Central memory CD8-positive, alpha-beta T cell (primary cell): ENCODE measurements at regions not wholly inside any gene's neighbourhood (a gene's known extent, or its start where the extent isn't known, plus 50 kb on each side); places are given as distances from the start of the nearest gene placed in this dataset.

Experiments
- ATAC-seq: fragments of 150-1000 bp; cut with Tn5 transposase; replicated peaks from 2 replicates; pipeline ENCODE4 v1.10.0; 2022; ENCODE audit warnings: mild to moderate bottlenecking, moderate FRiP score, moderate number of reproducible peaks; ENCODE audit not compliant: poor library complexity, severe bottlenecking; ENCODE audit errors: extremely low read depth
- DNase-seq, 2 donors: peaks; one replicate each; pipeline ENCODE4 v3.0.0; 2021; ENCODE audit warnings: low spot score in 2 of 2
- H3K27ac Mint-ChIP-seq: one replicate; pipeline ENCODE4 v1.8.0; 2022; ENCODE audit warnings: low read depth, mild to moderate bottlenecking, moderate library complexity, mixed read lengths
- H3K27me3 Mint-ChIP-seq: one replicate; pipeline ENCODE4 v1.8.0; 2022; ENCODE audit warnings: mixed read lengths
- H3K36me3 Mint-ChIP-seq: one replicate; pipeline ENCODE4 v1.8.0; 2022; ENCODE audit warnings: mild to moderate bottlenecking, moderate library complexity, mixed read lengths; ENCODE audit not compliant: insufficient read depth
- H3K4me1 Mint-ChIP-seq: one replicate; pipeline ENCODE4 v1.8.0; 2022; ENCODE audit warnings: mixed read lengths
- H3K4me3 Mint-ChIP-seq: one replicate; pipeline ENCODE4 v1.8.0; 2022; ENCODE audit warnings: mild to moderate bottlenecking, moderate library complexity, mixed read lengths
- H3K9me3 Mint-ChIP-seq: one replicate; pipeline ENCODE4 v1.8.0; 2022; ENCODE audit warnings: mixed read lengths

GRCh38 chr16:73875996-73876690, 420.5 kb upstream of the PSMD7 start:
- Mint-ChIP-seq H3K27ac (no peak overlapping the region), H3K27me3 (no peaks in the 10 kb centered on the region), H3K4me1 (no peaks in the 10 kb centered on the region), H3K36me3 (no peaks in the 10 kb centered on the region), H3K4me3 (no peak overlapping the region), H3K9me3 (no peaks in the 10 kb centered on the region)
- ATAC-seq, result no peak
- no peak for DNase-seq

GRCh38 chr16:73874324-73874723, 422.3 kb upstream of the PSMD7 start:
- Mint-ChIP-seq H3K4me3 (no peak overlapping the region), H3K4me1 (no peaks in the 10 kb centered on the region), H3K9me3 (no peaks in the 10 kb centered on the region), H3K27me3 (no peaks in the 10 kb centered on the region), H3K36me3 (no peaks in the 10 kb centered on the region), H3K27ac (no peak overlapping the region)
- ATAC-seq (no peak), DNase-seq (no peak)

- no peak overlapping the region for H3K27ac Mint-ChIP-seq
- H3K9me3 Mint-ChIP-seq, result no peaks in the 10 kb centered on the region
- ATAC-seq (no peak), DNase-seq (no peak)
- H3K4me1 Mint-ChIP-seq, result no peaks in the 10 kb centered on the region
- H3K4me3 Mint-ChIP-seq, result no peak overlapping the region
- H3K27me3 Mint-ChIP-seq, result no peaks in the 10 kb centered on the region
- H3K36me3 Mint-ChIP-seq, result no peaks in the 10 kb centered on the region
Observed at GRCh38 chr16:73873643-73874042, 423.0 kb upstream of the PSMD7 start.

- H3K4me3 Mint-ChIP-seq, result no peak overlapping the region
- no peak for ATAC-seq
- peaks cover 3% of the 10 kb centered on the region for H3K9me3 Mint-ChIP-seq
- H3K36me3 Mint-ChIP-seq, result no peaks in the 10 kb centered on the region
- no peaks in the 10 kb centered on the region for H3K4me1 Mint-ChIP-seq
- no peaks in the 10 kb centered on the region for H3K27me3 Mint-ChIP-seq
- no peak overlapping the region for H3K27ac Mint-ChIP-seq
- no peak for DNase-seq
Observed at GRCh38 chr16:73872856-73873255, 423.8 kb upstream of the PSMD7 start.

GRCh38 chr16:73871088-73871733, 425.4 kb upstream of the PSMD7 start:
- no peaks in the 10 kb centered on the region for H3K27me3 Mint-ChIP-seq
- H3K27ac Mint-ChIP-seq, result no peak overlapping the region
- peaks cover 6% of the 10 kb centered on the region for H3K9me3 Mint-ChIP-seq
- DNase-seq (no peak), ATAC-seq (no peak)
- no peaks in the 10 kb centered on the region for H3K4me1 Mint-ChIP-seq
- H3K4me3 Mint-ChIP-seq, result no peak overlapping the region
- H3K36me3 Mint-ChIP-seq, result no peaks in the 10 kb centered on the region

GRCh38 chr16:73869126-73869525, 427.5 kb upstream of the PSMD7 start:
- H3K27ac Mint-ChIP-seq, result no peak overlapping the region
- H3K4me1 Mint-ChIP-seq, result no peaks in the 10 kb centered on the region
- no peaks in the 10 kb centered on the region for H3K27me3 Mint-ChIP-seq
- H3K9me3 Mint-ChIP-seq, result peaks cover 8% of the 10 kb centered on the region
- H3K4me3 Mint-ChIP-seq, result no peak overlapping the region
- DNase-seq, result no peak
- no peaks in the 10 kb centered on the region for H3K36me3 Mint-ChIP-seq
- ATAC-seq, result no peak

- H3K4me1 Mint-ChIP-seq, result no peaks in the 10 kb centered on the region
- H3K4me3 Mint-ChIP-seq, result no peak overlapping the region
- no peaks in the 10 kb centered on the region for H3K36me3 Mint-ChIP-seq
- no peaks in the 10 kb centered on the region for H3K27me3 Mint-ChIP-seq
- ATAC-seq (no peak), DNase-seq (no peak)
- peaks cover 12% of the 10 kb centered on the region for H3K9me3 Mint-ChIP-seq
- no peak overlapping the region for H3K27ac Mint-ChIP-seq
Observed at GRCh38 chr16:73864868-73865267, 431.7 kb upstream of the PSMD7 start.

- no peaks in the 10 kb centered on the region for H3K36me3 Mint-ChIP-seq
- H3K4me1 Mint-ChIP-seq, result no peaks in the 10 kb centered on the region
- no peaks in the 10 kb centered on the region for H3K9me3 Mint-ChIP-seq
- no peak for ATAC-seq
- DNase-seq, result no peak
- H3K27ac Mint-ChIP-seq, result no peak overlapping the region
- H3K27me3 Mint-ChIP-seq, result no peaks in the 10 kb centered on the region
- H3K4me3 Mint-ChIP-seq, result no peak overlapping the region
Observed at GRCh38 chr16:73858326-73858725, 438.3 kb upstream of the PSMD7 start.

GRCh38 chr16:73853968-73854367, 442.6 kb upstream of the PSMD7 start:
- H3K27ac Mint-ChIP-seq, result no peak overlapping the region
- H3K36me3 Mint-ChIP-seq, result peaks cover 2% of the 10 kb centered on the region
- H3K4me1 Mint-ChIP-seq, result no peaks in the 10 kb centered on the region
- no peak overlapping the region for H3K4me3 Mint-ChIP-seq
- no peaks in the 10 kb centered on the region for H3K27me3 Mint-ChIP-seq
- DNase-seq, result no peak
- ATAC-seq, result no peak
- no peaks in the 10 kb centered on the region for H3K9me3 Mint-ChIP-seq

- H3K4me3 Mint-ChIP-seq, result no peak overlapping the region
- H3K27ac Mint-ChIP-seq, result no peak overlapping the region
- ATAC-seq (no peak), DNase-seq (no peak)
- no peaks in the 10 kb centered on the region for H3K4me1 Mint-ChIP-seq
- no peaks in the 10 kb centered on the region for H3K9me3 Mint-ChIP-seq
- no peaks in the 10 kb centered on the region for H3K27me3 Mint-ChIP-seq
- H3K36me3 Mint-ChIP-seq, result peaks cover 2% of the 10 kb centered on the region
Observed at GRCh38 chr16:73852561-73852960, 444.1 kb upstream of the PSMD7 start.

GRCh38 chr16:73848993-73849392, 447.6 kb upstream of the PSMD7 start:
- H3K4me3 Mint-ChIP-seq, result no peak overlapping the region

GRCh38 chr16:73847090-73847489, 449.5 kb upstream of the PSMD7 start:
- H3K4me3 Mint-ChIP-seq, result no peak overlapping the region
- no peak overlapping the region for H3K27ac Mint-ChIP-seq
- no peak for DNase-seq
- H3K4me1 Mint-ChIP-seq, result no peaks in the 10 kb centered on the region
- ATAC-seq, result no peak
- peaks cover 2% of the 10 kb centered on the region for H3K36me3 Mint-ChIP-seq
- H3K9me3 Mint-ChIP-seq, result peaks cover 6% of the 10 kb centered on the region
- H3K27me3 Mint-ChIP-seq, result no peaks in the 10 kb centered on the region

More at GRCh38 chr16:73848993-73849392, 447.6 kb upstream of the PSMD7 start:
- Mint-ChIP-seq H3K36me3 (peaks cover 2% of the 10 kb centered on the region), H3K27me3 (no peaks in the 10 kb centered on the region), H3K27ac (no peak overlapping the region), H3K4me1 (no peaks in the 10 kb centered on the region), H3K9me3 (peaks cover 6% of the 10 kb centered on the region)
- no peak for ATAC-seq
- no peak for DNase-seq

GRCh38 chr16:73846356-73846755, 450.3 kb upstream of the PSMD7 start:
- Mint-ChIP-seq H3K27ac (no peak overlapping the region), H3K36me3 (peaks cover 2% of the 10 kb centered on the region), H3K4me1 (no peaks in the 10 kb centered on the region), H3K9me3 (peaks cover 6% of the 10 kb centered on the region), H3K27me3 (no peaks in the 10 kb centered on the region), H3K4me3 (no peak overlapping the region)
- ATAC-seq, result no peak
- DNase-seq, result no peak
